Choroid plexus epithelial cell (primary cell): ENCODE measurements at regions not wholly inside any gene's neighbourhood (a gene's known extent, or its start where the extent isn't known, plus 50 kb on each side); places are given as distances from the start of the nearest gene placed in this dataset.

Experiments
- DNase-seq: peaks from one replicate; pipeline ENCODE4 v3.0.0-alpha.2; 2010; ENCODE audit warnings: low read depth
- H3K4me3 ChIP-seq: 2 replicates; pipeline ENCODE4 v1.5.1; 2011; ENCODE audit warnings: low read depth, mild to moderate bottlenecking, control low read depth, low read length, moderate library complexity
- TF ChIP-seq, protein P1 (sequence below): conservative IDR thresholded peaks from 2 replicates; pipeline ENCODE4 v1.5.1; 2011; ENCODE audit warnings: low read depth, mild to moderate bottlenecking, control low read depth, inconsistent platforms, low read length, moderate library complexity

GRCh38 chr5:117881426-117882230 is 1106.7 kb downstream of the DTWD2 start:
- TF ChIP-seq, protein P1, sequence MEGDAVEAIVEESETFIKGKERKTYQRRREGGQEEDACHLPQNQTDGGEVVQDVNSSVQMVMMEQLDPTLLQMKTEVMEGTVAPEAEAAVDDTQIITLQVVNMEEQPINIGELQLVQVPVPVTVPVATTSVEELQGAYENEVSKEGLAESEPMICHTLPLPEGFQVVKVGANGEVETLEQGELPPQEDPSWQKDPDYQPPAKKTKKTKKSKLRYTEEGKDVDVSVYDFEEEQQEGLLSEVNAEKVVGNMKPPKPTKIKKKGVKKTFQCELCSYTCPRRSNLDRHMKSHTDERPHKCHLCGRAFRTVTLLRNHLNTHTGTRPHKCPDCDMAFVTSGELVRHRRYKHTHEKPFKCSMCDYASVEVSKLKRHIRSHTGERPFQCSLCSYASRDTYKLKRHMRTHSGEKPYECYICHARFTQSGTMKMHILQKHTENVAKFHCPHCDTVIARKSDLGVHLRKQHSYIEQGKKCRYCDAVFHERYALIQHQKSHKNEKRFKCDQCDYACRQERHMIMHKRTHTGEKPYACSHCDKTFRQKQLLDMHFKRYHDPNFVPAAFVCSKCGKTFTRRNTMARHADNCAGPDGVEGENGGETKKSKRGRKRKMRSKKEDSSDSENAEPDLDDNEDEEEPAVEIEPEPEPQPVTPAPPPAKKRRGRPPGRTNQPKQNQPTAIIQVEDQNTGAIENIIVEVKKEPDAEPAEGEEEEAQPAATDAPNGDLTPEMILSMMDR, result no peak
- DNase-seq, result no peak

GRCh38 chr5:117880932-117881331 is 1107.4 kb downstream of the DTWD2 start:
- TF ChIP-seq, protein P1, result no peak
- DNase-seq, result no peak
- H3K4me3 ChIP-seq, result no peak overlapping the region

More at GRCh38 chr5:117881426-117882230, 1106.7 kb downstream of the DTWD2 start:
- no peak overlapping the region for H3K4me3 ChIP-seq

GRCh38 chr5:117877731-117878130 is 1110.6 kb downstream of the DTWD2 start:
- TF ChIP-seq, protein P1, result no peak
- DNase-seq, result no peak
- H3K4me3 ChIP-seq, result no peak overlapping the region

DNA sequence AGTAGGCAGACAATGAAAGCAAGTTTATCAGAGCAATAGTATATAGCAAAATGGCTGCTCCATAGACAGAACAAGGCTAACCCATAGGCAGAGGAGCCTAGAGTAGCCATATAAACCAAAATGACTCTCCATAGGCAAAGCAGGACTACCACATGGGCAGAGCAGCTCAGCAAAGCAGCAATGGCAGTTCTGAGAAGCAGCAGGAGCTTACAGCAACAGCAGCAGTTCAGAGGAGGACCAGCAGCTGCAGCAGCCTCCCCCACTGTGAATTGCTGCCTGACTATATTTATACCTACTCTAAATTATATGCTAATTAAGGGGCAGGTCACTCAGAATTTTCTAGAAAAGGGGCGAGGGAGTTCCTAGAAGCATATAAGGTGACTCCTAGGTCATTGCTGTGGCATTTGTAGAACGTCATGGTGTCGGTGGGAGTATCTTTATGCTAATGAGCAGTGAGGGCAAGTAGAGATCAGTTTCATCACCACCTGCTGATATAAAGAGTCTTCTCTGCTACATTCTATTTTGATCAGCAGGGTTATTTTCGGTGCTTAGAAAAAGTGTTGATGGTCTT is 1115.5 kb downstream of the DTWD2 start:
- TF ChIP-seq, protein P1, result no peak
- DNase-seq, result no peak
- no peak overlapping the region for H3K4me3 ChIP-seq

DNA sequence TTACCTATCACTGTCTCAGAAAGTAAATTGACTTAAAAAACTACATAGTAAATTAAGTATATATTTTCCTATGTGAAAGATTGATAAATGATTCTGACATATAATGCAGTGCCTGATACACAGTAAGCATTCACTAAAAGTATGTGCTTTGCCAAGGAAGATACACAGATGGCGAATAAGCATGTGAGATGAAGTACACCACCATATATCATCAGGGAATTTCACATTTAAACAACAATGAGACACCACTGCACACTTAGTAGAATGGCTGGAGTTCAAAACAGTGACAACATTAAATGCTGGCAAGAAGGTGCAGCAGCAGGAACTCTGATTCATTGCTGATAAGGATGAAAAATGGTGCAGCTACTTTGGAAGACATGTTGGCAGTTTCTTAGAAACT is 1118.8 kb downstream of the DTWD2 start:
- TF ChIP-seq, protein P1, result no peak
- H3K4me3 ChIP-seq, result no peak overlapping the region
- DNase-seq, result no peak

DNA sequence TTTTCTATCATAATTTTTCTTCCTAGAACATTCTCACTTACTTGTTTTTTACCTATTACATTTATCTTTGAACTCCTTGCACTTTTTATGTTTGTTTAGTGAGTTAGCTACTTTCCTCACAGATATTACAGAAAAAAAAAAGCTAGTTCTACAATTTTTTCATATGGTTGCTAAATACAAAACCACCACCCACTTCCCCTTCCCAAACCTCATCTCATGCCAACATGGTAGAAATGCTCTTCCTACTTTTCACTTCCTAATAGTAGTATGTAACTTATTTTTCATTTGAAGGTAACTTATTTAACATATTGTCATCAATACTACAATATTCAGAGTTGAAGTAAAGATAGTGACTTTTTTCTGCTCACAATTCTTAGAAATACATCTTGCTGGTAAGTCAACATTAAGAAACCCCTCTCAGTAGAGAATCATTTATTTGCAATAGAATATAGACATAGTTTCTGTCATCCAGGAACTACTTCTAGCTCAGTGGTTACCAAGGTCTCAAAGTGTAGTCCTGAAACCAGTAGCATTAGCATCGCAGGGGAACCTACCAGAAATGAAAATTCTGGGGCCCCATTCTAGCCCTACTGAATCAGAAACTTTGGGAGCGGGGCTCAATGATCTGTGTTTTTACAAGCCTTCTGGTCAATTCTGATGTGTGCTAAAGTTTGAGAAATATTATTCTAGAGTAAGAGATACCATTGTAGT is 1124.6 kb downstream of the DTWD2 start:
- no peak for DNase-seq
- no peak overlapping the region for H3K4me3 ChIP-seq
- TF ChIP-seq, protein P1, result no peak
